IMR-90 (cell line): ENCODE measurements at regions not wholly inside any gene's neighbourhood (a gene's known extent, or its start where the extent isn't known, plus 50 kb on each side); places are given as distances from the start of the nearest gene placed in this dataset.

Experiments
- ATAC-seq: fragments of 200-7000 bp; cut with Tn5 transposase; 2 replicates; pipeline ENCODE4 v1.9.1; 2020; ENCODE audit warnings: low read depth, mild to moderate bottlenecking, moderate library complexity
- BruUV-seq: library from RNA; stranded (reverse); fragments of 400-500 nt; replicated peaks from 2 replicates; lab custom pipeline; 2021; lab: Mats Ljungman, UMichigan
- CTCF ChIA-PET: fragments of 300-600 bp; formaldehyde crosslinking; extraction: SDS; loops from one replicate; lab custom pipeline; 2021; ENCODE audit warnings: antibody characterized with exemption; lab: Yijun Ruan, JAX
- POLR2A ChIA-PET: fragments of 300-600 bp; sonication (Branson Sonifier 250); formaldehyde crosslinking; loops from one replicate; lab custom pipeline; 2022; ENCODE audit warnings: antibody characterized with exemption; ENCODE audit not compliant: unreplicated experiment; lab: Charles Lee
- DNase-seq: peaks from one replicate; pipeline ENCODE4 v3.0.0; 2013
- H2AFZ ChIP-seq: replicated peaks from 2 replicates; pipeline ENCODE3; 2013; ENCODE audit warnings: low read length, mild to moderate bottlenecking; ENCODE audit not compliant: poor library complexity
- H2AK5ac ChIP-seq: 2 replicates; pipeline ENCODE4 v1.6.1; 2013; ENCODE audit warnings: low read depth, low read length, inconsistent platforms
- H2AK9ac ChIP-seq: replicated peaks from 2 replicates; pipeline ENCODE3; 2013; ENCODE audit warnings: mild to moderate bottlenecking, low read depth, low read length, moderate library complexity; ENCODE audit not compliant: poor library complexity
- H2BK120ac ChIP-seq: 2 replicates; pipeline ENCODE4 v1.6.1; 2013; ENCODE audit warnings: low read depth, low read length, inconsistent platforms
- H2BK15ac ChIP-seq: 3 replicates; pipeline ENCODE4 v1.6.1; 2013; ENCODE audit warnings: low read depth, low read length, inconsistent platforms
- H2BK20ac ChIP-seq: 2 replicates; pipeline ENCODE4 v1.6.1; 2013; ENCODE audit warnings: low read depth, mild to moderate bottlenecking, inconsistent platforms, low read length, moderate library complexity
- H2BK5ac ChIP-seq: 2 replicates; pipeline ENCODE4 v1.6.1; 2013; ENCODE audit warnings: mild to moderate bottlenecking, low read depth, low read length, inconsistent platforms; ENCODE audit not compliant: poor library complexity, severe bottlenecking
- H3K14ac ChIP-seq: replicated peaks from 2 replicates; pipeline ENCODE4 v1.6.1; 2013; ENCODE audit warnings: low read depth, low read length, inconsistent platforms
- H3K18ac ChIP-seq: 2 replicates; pipeline ENCODE4 v1.6.1; 2013; ENCODE audit warnings: low read depth, low read length, control low read depth
- H3K23ac ChIP-seq: 2 replicates; pipeline ENCODE4 v1.6.1; 2013; ENCODE audit warnings: low read depth, low read length, inconsistent platforms
- H3K27ac ChIP-seq: 2 replicates; pipeline ENCODE4 v1.5.1; 2013; ENCODE audit warnings: mild to moderate bottlenecking, control low read depth, low read length; ENCODE audit not compliant: insufficient read depth
- H3K27me3 ChIP-seq: 2 replicates; pipeline ENCODE4 v1.6.1; 2013; ENCODE audit warnings: low read length; ENCODE audit not compliant: control insufficient read depth, insufficient read depth
- H3K36me3 ChIP-seq: 2 replicates; pipeline ENCODE4 v1.6.1; 2013; ENCODE audit warnings: low read length, mixed read lengths; ENCODE audit not compliant: control insufficient read depth, insufficient read depth
- H3K4ac ChIP-seq: 2 replicates; pipeline ENCODE4 v1.6.1; 2013; ENCODE audit warnings: low read depth, low read length, inconsistent platforms
- H3K4me1 ChIP-seq: 2 replicates; pipeline ENCODE4 v1.6.1; 2013; ENCODE audit warnings: low read length, mixed read lengths; ENCODE audit not compliant: control insufficient read depth, insufficient read depth
- H3K4me2 ChIP-seq: 2 replicates; pipeline ENCODE4 v1.6.1; 2013; ENCODE audit warnings: low read depth, mild to moderate bottlenecking, control low read depth, low read length, moderate library complexity
- H3K4me3 ChIP-seq: 2 replicates; pipeline ENCODE4 v1.5.1; 2013; ENCODE audit warnings: low read depth, mild to moderate bottlenecking, control low read depth, low read length, moderate library complexity; ENCODE audit not compliant: insufficient read depth
- H3K56ac ChIP-seq: 2 replicates; pipeline ENCODE4 v1.6.1; 2013; ENCODE audit warnings: low read length, inconsistent platforms; ENCODE audit not compliant: insufficient read depth; ENCODE audit errors: extremely low read depth
- H3K79me1 ChIP-seq, 2 experiments: 2 replicates each; pipeline ENCODE4 v1.6.1; 2013; ENCODE audit warnings: low read length in 2 of 2, inconsistent platforms in 1 of 2, low read depth in 1 of 2
- H3K9ac ChIP-seq: 2 replicates; pipeline ENCODE4 v1.6.1; 2013; ENCODE audit warnings: low read depth, low read length, control low read depth
- H3K9me1 ChIP-seq: 2 replicates; pipeline ENCODE4 v1.6.1; 2013; ENCODE audit warnings: low read length, inconsistent platforms; ENCODE audit not compliant: insufficient read depth
- H3K9me3 ChIP-seq: 2 replicates; pipeline ENCODE4 v1.6.1; 2013; ENCODE audit warnings: low read length; ENCODE audit not compliant: control insufficient read depth, insufficient read depth
- H4K20me1 ChIP-seq: 2 replicates; pipeline ENCODE4 v1.6.1; 2013; ENCODE audit warnings: low read length, inconsistent platforms; ENCODE audit not compliant: insufficient read depth
- H4K5ac ChIP-seq: 2 replicates; pipeline ENCODE4 v1.6.1; 2013; ENCODE audit warnings: mild to moderate bottlenecking, low read depth, low read length, control low read depth
- H4K8ac ChIP-seq, 2 experiments: 2 replicates each; pipeline ENCODE4 v1.6.1; 2013; ENCODE audit warnings: low read depth in 2 of 2, low read length in 2 of 2, control low read depth in 1 of 2, inconsistent platforms in 1 of 2
- H4K91ac ChIP-seq: 2 replicates; pipeline ENCODE4 v1.6.1; 2013; ENCODE audit warnings: low read depth, low read length, inconsistent platforms; ENCODE audit not compliant: insufficient read depth
- CEBPB ChIP-seq: IDR thresholded peaks from 2 replicates; pipeline ENCODE4 v1.6.1; 2012; ENCODE audit warnings: low read depth, low read length, improper control_type of control experiment
- CTCF ChIP-seq: conservative IDR thresholded peaks from 2 replicates; pipeline ENCODE4 v1.5.1; 2012; ENCODE audit warnings: mild to moderate bottlenecking, low read depth, low read length, improper control_type of control experiment
- FOS ChIP-seq: fragments of 150-350 bp; IDR thresholded peaks from 2 replicates; pipeline ENCODE4 v1.6.1; 2016; ENCODE audit warnings: low read depth, low read length
- MAFK ChIP-seq: IDR thresholded peaks from 2 replicates; pipeline ENCODE4 v1.6.1; 2012; ENCODE audit warnings: low read depth, low read length, improper control_type of control experiment
- RAD21 ChIP-seq: IDR thresholded peaks from 2 replicates; pipeline ENCODE4 v1.6.1; 2012; ENCODE audit warnings: low read length, improper control_type of control experiment
- RCOR1 ChIP-seq: IDR thresholded peaks from 2 replicates; pipeline ENCODE4 v1.6.1; 2012; ENCODE audit warnings: mild to moderate bottlenecking, low read length, improper control_type of control experiment; ENCODE audit not compliant: insufficient replicate concordance
- RFX5 ChIP-seq: IDR thresholded peaks from 2 replicates; pipeline ENCODE4 v1.8.0; 2012; ENCODE audit warnings: low read depth, mild to moderate bottlenecking, low read length, moderate library complexity
- USF2 ChIP-seq: fragments of 150-350 bp; IDR thresholded peaks from 2 replicates; pipeline ENCODE4 v1.6.1; 2017; ENCODE audit warnings: mild to moderate bottlenecking, antibody characterized with exemption, low read length, low read depth
- WGBS, 2 experiments: methylation state at CpG; one replicate each; pipeline versions ENCODE4 v1.1.5 to v1.1.7; 2013; ENCODE audit warnings: missing lambda C conversion rate in 2 of 2; ENCODE audit not compliant: insufficient read length in 1 of 2; ENCODE audit errors: extremely low coverage in 2 of 2; 5-methylcytosine and 5-hydroxymethylcytosine counted together
- dilution Hi-C: fragments of 300-500 bp; cut with HindIII; formaldehyde crosslinking; loops from one replicate; pipeline ENCODE4 v1.14.3; 2018; ENCODE audit warnings: low sequenced_read_pairs; ENCODE audit not compliant: unreplicated experiment
- in situ Hi-C: fragments of 300-500 bp; cut with MboI; formaldehyde crosslinking; loops from 3 replicates; pipeline ENCODE4 v1.14.3; 2019; ENCODE audit warnings: low sequenced_read_pairs, inconsistent platforms, mixed read lengths
- intact Hi-C: fragments of 100-400 bp; cut with micrococcal nuclease; formaldehyde crosslinking; loops from 2 replicates; pipeline ENCODE4 v1.10.0; 2022

- Histone ChIP-seq H3K4me1 (no peaks in the 10 kb centered on the region; the same call in 1 of the 2 replicates), H3K14ac (no peak overlapping the region), H3K4ac (no peak overlapping the region), H2BK5ac (no peak overlapping the region), H3K9me1 (no peaks in the 10 kb centered on the region), H3K4me2 (no peak overlapping the region), H2AK9ac (peak overlapping the region; percentile 36), H2AFZ (no peak overlapping the region), H2BK20ac (no peak overlapping the region), H4K8ac (no peak overlapping the region), H3K27me3 (no peaks in the 10 kb centered on the region), H4K5ac (no peak overlapping the region), H4K91ac (no peak overlapping the region), H3K56ac (no peak overlapping the region), H3K9ac (no peak overlapping the region), H3K23ac (no peak overlapping the region), H3K27ac (no peak overlapping the region), H3K18ac (no peak overlapping the region), H3K4me3 (no peak overlapping the region), H3K36me3 (no peaks in the 10 kb centered on the region), H2BK15ac (no peak overlapping the region), H2AK5ac (no peak overlapping the region), H3K9me3 (no peaks in the 10 kb centered on the region), H4K20me1 (no peaks in the 10 kb centered on the region), H3K79me1 (no peaks in the 10 kb centered on the region; a peak in 1 of 4 replicates), H2BK120ac (no peak overlapping the region)
- no TSS peak for BruUV-seq
- in situ Hi-C loops: no loop called here
- CTCF ChIA-PET: no interaction called here
- TF ChIP-seq USF2: no peak
- TF ChIP-seq MAFK: no peak
- no peak for TF ChIP-seq CTCF
- no peak for TF ChIP-seq FOS
- TF ChIP-seq RAD21: no peak
- TF ChIP-seq CEBPB: no peak
- no peak for TF ChIP-seq RCOR1
- no peak for TF ChIP-seq RFX5
- dilution Hi-C loops: no loop called here
- WGBS, 2 experiments: no CpG with 5 or more reads among the region's 1 CpG
- DNase-seq (peak; percentile 65), ATAC-seq (no peak)
- intact Hi-C loops: no loop called here
- POLR2A ChIA-PET: no interaction called here
Measured at GRCh38 chr3:104873331-104873730, 493.4 kb upstream of the ALCAM start.
